Fibroblast of skin of scalp (primary cell): ENCODE measurements at regions not wholly inside any gene's neighbourhood (a gene's known extent, or its start where the extent isn't known, plus 50 kb on each side); places are given as distances from the start of the nearest gene placed in this dataset.

Experiments
- DNase-seq: peaks from one replicate; pipeline ENCODE4 v3.0.0-alpha.2; 2013

- no peak for DNase-seq
Observed at GRCh38 chr14:61130512-61131260, 149.6 kb downstream of the SLC38A6 start.

GRCh38 chr14:61129168-61129745 is 148.2 kb downstream of the SLC38A6 start:
- no peak for DNase-seq

- DNase-seq, result no peak
Observed at GRCh38 chr14:61128382-61129167, 147.5 kb downstream of the SLC38A6 start.

- DNase-seq, result no peak
Observed at GRCh38 chr14:61126603-61127498, 145.8 kb downstream of the SLC38A6 start.

DNA sequence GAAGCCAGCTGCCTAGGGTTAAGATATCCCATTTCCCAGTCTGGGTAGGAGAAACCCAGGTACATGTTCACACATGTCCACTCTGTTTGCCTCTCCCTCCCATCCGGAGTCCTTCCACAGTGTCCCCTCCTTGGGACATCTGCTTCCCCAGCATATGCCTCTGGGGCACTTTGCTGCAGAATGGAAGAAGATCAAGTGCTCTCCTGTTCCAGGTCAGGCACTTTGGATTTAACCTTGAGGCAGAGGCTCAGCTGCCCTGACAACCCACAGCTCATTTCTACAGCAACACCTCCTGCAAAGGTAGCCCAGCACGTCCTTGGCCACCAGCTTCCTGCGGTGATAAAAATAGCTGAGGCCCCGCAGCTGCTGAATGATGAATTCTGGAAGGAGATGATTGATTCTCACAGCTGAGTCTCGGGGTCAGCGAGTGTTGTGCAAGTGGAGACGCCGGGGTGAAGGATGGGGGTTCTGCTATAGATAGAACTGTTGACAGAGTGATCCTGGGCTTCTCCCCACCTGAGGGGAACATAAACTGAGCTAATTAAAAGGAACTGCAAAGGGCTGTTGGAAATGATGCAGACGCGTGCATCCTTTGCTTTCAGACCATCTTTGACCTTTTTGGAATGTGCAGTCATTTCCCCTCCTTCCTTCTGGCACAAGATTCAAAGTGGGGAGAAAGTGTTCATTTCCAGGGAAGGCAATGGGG is 145.0 kb downstream of the SLC38A6 start:
- DNase-seq, result no peak

DNA sequence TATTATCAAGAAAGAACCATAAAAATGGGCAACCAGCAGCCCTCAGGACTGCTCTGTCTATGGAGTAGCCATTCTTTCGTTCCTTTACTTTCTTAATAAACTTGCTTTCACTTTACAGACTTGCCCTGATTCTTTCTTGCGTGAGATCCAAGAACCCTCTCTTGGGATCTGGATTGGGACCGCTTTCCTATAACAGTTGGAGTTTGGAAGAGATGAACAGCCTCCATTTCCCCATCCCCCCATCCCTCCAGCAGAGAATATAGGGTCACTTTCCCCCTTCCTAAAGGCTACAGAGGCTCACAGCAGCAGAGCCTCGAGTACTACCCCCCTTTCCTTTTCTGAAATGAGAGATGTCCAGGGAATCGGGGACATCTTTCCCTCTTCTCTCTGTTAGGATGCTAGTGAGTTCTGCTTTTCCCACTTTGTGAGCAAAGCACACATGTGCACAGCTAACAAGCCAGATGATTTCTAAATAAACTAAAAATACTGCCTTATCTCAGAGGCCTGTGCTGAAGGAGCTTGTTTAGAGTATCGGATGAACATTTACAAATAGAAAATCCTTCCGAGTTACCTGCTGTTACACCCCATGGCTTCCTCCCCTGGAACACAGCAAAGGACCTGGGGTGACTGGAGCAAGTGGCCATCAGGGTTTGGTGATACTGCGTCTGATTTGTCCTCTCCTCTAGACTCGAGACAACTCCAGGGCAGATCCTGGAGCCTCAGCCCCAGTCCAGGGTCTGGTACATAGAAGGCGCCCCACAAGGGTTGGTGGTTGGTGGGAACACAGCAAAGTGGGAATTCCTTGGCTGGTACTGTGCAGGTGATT is 144.2 kb downstream of the SLC38A6 start:
- DNase-seq, result no peak

DNA sequence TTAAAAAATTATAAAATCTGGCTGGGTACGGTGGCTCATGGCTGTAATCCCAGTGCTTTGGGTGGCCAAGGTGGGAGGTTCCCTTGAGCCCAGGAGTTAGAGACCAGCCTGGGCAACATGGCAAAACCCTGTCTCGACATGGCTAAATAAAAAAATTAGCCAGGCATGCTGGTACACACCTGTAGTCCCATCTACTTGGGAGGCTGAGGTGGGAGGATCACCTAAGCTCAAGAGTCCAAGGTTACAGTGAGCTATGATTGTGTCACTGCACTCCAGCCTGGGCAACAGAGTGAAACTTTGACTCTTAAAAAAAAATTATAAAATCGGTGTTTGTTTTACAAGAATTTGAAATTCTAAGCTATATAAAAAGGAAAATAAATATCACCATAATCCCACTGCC is 141.8 kb downstream of the SLC38A6 start:
- no peak for DNase-seq

- DNase-seq, result no peak
Observed at GRCh38 chr14:61121355-61121787, 140.3 kb downstream of the SLC38A6 start.

DNA sequence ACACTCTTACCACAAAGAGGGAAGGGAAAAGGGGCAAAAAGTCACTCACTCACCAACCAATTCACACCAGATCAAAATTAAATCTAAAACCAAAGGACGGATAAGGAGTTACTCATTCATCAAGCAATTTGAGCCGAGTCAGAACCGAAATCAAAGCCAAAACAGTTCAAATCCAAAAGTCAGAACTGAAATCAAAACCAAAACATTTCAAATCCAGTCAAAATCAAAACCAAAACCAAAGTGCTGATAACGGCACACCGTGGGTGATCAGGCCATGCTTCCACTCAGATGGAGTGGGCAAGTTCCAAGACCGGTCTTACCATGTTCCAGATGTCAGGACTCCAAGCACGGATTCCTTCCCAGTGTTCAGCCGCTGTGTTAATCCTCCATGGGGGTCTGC is 139.5 kb downstream of the SLC38A6 start:
- DNase-seq, result no peak

- DNase-seq, result no peak
Observed at GRCh38 chr14:61119006-61119405, 138.0 kb downstream of the SLC38A6 start.

- no peak for DNase-seq
Observed at GRCh38 chr14:61116369-61116768, 135.3 kb downstream of the SLC38A6 start.

DNA sequence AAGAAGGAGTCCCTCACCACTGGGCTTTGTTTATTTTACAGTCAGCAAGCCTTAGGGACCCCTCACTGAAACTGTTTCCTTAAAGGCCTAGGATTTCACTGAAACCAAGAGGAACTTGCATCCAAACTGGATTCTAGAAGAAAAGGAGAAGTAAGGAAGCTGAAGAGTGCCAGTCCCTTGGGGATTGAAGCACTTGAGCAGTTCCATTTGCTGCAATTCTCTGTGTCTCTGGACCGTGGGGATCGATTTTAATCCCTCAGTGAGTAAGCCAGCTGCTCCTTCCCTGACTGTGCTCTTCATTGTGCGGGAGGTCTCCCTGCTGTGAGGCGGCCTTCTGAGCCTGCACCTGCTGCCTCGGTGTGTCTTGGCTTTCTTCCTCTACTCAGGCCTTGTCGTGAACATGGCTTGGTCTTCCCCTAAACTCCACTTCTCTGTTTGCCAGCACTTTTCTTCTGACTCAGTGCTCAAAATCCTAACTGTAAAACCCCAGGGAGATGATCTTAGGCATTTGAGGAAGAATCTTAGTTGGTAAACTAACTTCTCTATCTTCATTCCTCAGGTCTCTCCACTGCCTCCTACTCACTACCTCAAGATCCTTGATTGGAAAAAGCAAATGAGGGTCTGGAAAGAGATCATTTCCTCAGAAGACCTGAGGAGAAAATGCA is 132.6 kb downstream of the SLC38A6 start:
- DNase-seq, result peak; percentile 39

GRCh38 chr14:61112506-61112905 is 131.5 kb downstream of the SLC38A6 start:
- DNase-seq, result no peak

DNA sequence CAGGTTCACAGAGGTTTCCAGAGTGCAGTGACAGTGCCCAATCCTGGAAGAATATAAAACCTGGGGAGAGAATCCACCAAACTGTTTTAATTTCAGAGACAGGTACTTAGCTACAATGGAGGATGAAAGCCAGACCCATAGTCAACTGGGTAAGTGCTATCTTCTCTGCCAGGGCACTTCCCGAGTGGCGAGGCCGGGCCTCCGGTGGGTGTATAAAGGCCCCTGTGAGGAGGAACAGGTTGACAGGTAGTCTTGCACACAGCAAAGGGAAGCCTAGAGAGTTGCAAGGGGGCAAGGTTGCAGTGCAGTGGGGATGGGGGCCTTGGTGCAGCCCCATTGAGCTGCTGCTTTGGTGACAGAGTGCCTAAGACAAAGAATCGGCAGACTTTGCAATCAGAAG is 130.7 kb downstream of the SLC38A6 start:
- no peak for DNase-seq

DNA sequence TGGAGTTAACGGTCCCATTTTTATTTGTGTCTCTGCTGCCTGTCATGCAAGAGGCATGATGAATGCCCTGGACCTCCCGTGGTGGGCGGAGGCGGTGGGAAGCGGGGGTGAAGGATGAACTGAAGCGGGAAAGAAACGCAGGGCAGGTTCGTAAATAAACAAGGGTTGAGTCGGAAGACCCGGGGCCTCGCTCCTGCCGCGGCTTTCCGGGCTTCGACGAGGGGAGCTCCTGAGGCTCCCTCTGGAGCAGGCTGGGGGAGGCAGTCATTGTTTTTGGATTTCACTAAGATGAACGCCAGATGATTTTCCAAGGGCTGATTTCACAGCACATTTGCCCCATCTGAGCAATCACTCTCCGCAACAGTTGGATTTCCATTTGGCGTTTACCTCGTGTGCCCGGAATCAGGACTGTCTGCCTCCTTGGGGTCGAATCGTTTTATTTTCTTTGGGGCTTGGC is 130.2 kb downstream of the SLC38A6 start:
- DNase-seq, result peak; percentile 54

GRCh38 chr14:61110316-61111082 is 129.5 kb downstream of the SLC38A6 start:
- peak; percentile 9 for DNase-seq

DNA sequence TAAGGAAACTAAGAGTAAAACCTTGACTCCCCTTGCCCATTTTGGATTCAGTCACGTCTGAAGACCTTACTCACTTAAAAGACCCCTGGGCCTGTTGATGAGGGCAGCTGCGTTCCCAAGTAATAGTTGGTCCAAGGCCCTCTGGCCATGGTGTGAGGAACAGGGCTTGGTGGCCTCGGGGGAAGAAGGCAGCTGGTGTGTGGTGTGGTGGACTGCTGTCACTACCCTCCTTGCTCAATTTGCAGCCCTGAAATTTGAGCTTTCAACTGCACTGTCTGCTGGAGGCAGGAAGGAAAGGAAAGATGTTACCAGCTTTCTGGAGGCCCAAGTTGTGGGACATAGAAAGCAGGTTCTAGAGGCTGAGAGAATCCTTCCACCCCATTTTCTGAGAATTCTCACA is 128.2 kb downstream of the SLC38A6 start:
- no peak for DNase-seq

- no peak for DNase-seq
Observed at GRCh38 chr14:61108496-61109141, 127.6 kb downstream of the SLC38A6 start.
